Adrenal gland (tissue), 9 donors: ENCODE measurements at regions not wholly inside any gene's neighbourhood (a gene's known extent, or its start where the extent isn't known, plus 50 kb on each side); places are given as distances from the start of the nearest gene placed in this dataset.
A peak's percentile ranks its signal among the peaks of the same experiment; 100 is the strongest.

ENCODE experiments used
- DNase-seq, 7 donors: peaks; one replicate each; pipeline ENCODE4 v3.0.0-alpha.2; 2019 to 2020
- H3K27ac ChIP-seq, 5 donors: fragments of 200-600 bp; sonication (generic) in 4 of 5; 1 replicate in 3 of 5; 2 replicates in 2 of 5; pipeline versions ENCODE4 v1.5.1 to v1.8.0; 2016 to 2020; ENCODE audit warnings: mild to moderate bottlenecking in 1 of 5
- H3K27me3 ChIP-seq: fragments of 200-600 bp; 2 replicates; pipeline ENCODE4 v1.8.0; 2021
- H3K36me3 ChIP-seq, 2 donors: fragments of 200-600 bp; replicated peaks in 1 of 2; 1 replicate in 1 of 2; 2 replicates in 1 of 2; pipeline versions ENCODE4 v1.5.1 to v1.8.0; 2018 to 2022
- H3K4me1 ChIP-seq, 2 donors: fragments of 200-600 bp; replicated peaks in 1 of 2; 1 replicate in 1 of 2; 2 replicates in 1 of 2; pipeline versions ENCODE4 v1.5.1 to v1.8.0; 2018 to 2021
- H3K4me3 ChIP-seq, 4 donors: fragments of 200-600 bp; sonication (generic) in 3 of 4; one replicate each; pipeline ENCODE4 v1.5.1; 2016 to 2018
- H3K9me3 ChIP-seq, 3 donors: fragments of 200-600 bp; sonication (generic) in 1 of 3; replicated peaks in 1 of 3; 1 replicate in 2 of 3; 2 replicates in 1 of 3; pipeline versions ENCODE4 v1.5.1 to v1.8.0; 2016 to 2021
- POLR2A ChIP-seq, 2 donors: fragments of 450-650 bp; IDR thresholded peaks; one replicate each; pipeline ENCODE4 v1.6.1; 2017; ENCODE audit warnings: antibody characterized with exemption in 2 of 2, mild to moderate bottlenecking in 2 of 2, moderate library complexity in 1 of 2
- WGBS, 4 donors: extraction: QIAGEN DNeasy Blood & Tissue Kit in 2 of 4; methylation state at CpG; one replicate each; pipeline versions ENCODE4 v1.1.5 to v1.1.7; 2013 to 2017; 5-methylcytosine and 5-hydroxymethylcytosine counted together
- intact Hi-C, 2 donors: fragments of 100-400 bp; cut with DNase I; formaldehyde crosslinking; loops; one replicate each; pipeline versions ENCODE4 v1.14.1 to v1.15.0; 2022 to 2023
- TF ChIP-seq, protein P1 (sequence below), 6 experiments: fragments of 450-650 bp in 4 of 6; fragments of 200-600 bp in 2 of 6; sonication (generic) in 1 of 6; IDR thresholded peaks; 1 replicate in 5 of 6; 2 replicates in 1 of 6; pipeline versions ENCODE4 v1.5.1 to v1.8.0; 2016 to 2021; ENCODE audit warnings: antibody characterized with exemption in 6 of 6, mild to moderate bottlenecking in 2 of 6, moderate library complexity in 1 of 6
- donor health status: healthy with polysubstance abuse.
- donor health status: Bipolar disorder and iron deficiency.
- donor health status: DM: yes; HTN: yes; CAD: no.
- donor health status: DM: no; HTN: no; CAD: no.
- donor health status: DM: no; HTN: no; CAD: no.

DNA sequence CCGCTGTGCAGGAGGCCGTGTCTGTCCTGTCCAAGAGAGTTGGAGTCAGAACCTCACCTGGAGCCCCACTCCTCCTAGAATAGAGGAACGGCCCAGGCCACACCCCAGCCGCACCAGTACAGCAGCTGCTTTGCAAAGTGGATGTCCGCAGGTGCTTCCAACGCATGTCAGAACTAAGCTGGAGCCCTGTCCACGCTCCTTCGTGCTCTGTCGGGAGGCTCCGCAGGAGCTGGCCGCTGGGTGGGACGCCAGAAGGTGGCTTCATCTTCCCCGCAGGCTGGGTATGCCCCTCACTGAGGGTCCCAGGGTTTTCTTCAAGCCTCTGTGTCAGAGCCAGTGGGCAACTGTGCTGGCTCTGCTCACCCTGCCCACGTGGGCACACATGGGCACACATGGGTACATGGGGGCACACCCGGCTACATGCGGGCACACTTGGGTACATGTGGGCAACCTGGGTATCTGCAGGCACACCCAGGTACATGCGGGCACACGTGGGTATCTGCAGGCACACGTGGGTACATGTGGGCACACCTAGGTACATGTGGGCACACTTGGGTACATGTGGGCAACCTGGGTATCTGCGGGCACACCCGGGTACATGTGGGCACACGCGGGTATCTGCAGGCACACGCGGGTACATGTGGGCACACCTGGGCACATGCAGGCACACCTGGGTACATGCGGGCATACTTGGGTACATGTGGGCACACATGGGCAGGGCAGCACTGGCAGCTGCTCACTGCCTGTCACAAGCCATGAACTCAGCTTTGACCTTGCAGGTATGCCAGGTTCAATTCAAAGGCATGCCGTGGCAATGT, 67.1 kb upstream of the CTDP1 start:
- H3K4me1 ChIP-seq, result no peaks in the 10 kb centered on the region
- 76 to 98% (median 88%) methylated on average over 6 to 27 of the region's 27 CpGs for WGBS, 4 donors
- no peaks in the 10 kb centered on the region for H3K36me3 ChIP-seq
- no peak overlapping the region for H3K4me3 ChIP-seq
- H3K27me3 ChIP-seq, result peaks cover 6% of the 10 kb centered on the region
- peak in 1 of 7 donors; percentile 10 for DNase-seq
- TF ChIP-seq POLR2A (IDR thresholded peaks at IDR 0.05), result no peak
- H3K27ac ChIP-seq, result no peak overlapping the region
- intact Hi-C loops, result no loop called here
- no peaks in the 10 kb centered on the region for H3K9me3 ChIP-seq

DNA sequence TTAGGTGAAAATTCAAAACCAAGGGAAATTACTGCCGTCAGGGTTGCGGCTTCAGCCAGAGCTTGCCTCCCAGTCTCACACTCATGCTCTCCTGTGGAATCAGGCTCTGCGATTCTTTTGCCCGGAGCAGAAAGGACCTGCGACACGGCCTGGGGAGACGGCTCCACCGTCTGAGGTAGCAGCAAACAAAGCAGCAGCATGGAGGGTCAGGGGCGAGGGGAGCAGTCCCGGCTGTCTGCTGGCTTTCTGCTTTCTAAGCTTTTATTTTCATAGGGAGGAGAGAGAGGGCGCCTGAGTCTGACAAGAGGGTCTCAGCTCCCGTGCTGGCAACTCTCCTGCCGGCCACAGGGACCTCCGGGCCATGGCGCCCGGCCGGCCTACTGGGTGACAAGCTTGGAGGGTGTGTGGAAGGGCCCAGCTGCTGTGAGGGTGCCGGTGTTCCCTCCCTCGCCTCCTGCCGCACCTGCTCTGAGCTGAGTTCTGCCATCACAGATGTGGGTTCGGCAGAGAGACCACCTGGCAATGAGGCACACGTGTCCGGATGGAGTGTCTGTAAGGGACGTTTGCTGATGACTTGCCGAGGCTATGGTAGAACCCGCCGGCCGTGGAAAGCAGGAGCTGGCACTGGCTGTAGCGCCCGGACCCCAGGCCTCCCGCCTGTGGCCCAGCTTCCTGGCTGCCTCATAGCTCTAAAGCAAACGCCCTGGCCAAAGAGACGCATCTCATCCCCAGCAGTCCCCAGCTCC, 66.2 kb upstream of the CTDP1 start:
- Histone ChIP-seq H3K27me3 (peaks cover 5% of the 10 kb centered on the region), H3K4me3 (no peak overlapping the region), H3K9me3 (no peaks in the 10 kb centered on the region), H3K36me3 (no peaks in the 10 kb centered on the region), H3K27ac (no peak overlapping the region), H3K4me1 (no peaks in the 10 kb centered on the region)
- DNase-seq, result peak in 1 of 7 donors; percentile 8
- intact Hi-C loops, result no loop called here
- WGBS, 4 donors, result 70 to 84% (median 77%) methylated on average over 13 to 33 of the region's 33 CpGs
- TF ChIP-seq, protein P1, sequence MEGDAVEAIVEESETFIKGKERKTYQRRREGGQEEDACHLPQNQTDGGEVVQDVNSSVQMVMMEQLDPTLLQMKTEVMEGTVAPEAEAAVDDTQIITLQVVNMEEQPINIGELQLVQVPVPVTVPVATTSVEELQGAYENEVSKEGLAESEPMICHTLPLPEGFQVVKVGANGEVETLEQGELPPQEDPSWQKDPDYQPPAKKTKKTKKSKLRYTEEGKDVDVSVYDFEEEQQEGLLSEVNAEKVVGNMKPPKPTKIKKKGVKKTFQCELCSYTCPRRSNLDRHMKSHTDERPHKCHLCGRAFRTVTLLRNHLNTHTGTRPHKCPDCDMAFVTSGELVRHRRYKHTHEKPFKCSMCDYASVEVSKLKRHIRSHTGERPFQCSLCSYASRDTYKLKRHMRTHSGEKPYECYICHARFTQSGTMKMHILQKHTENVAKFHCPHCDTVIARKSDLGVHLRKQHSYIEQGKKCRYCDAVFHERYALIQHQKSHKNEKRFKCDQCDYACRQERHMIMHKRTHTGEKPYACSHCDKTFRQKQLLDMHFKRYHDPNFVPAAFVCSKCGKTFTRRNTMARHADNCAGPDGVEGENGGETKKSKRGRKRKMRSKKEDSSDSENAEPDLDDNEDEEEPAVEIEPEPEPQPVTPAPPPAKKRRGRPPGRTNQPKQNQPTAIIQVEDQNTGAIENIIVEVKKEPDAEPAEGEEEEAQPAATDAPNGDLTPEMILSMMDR (IDR thresholded peaks at IDR 0.05), result no peak
- TF ChIP-seq POLR2A (IDR thresholded peaks at IDR 0.05), result no peak

DNA sequence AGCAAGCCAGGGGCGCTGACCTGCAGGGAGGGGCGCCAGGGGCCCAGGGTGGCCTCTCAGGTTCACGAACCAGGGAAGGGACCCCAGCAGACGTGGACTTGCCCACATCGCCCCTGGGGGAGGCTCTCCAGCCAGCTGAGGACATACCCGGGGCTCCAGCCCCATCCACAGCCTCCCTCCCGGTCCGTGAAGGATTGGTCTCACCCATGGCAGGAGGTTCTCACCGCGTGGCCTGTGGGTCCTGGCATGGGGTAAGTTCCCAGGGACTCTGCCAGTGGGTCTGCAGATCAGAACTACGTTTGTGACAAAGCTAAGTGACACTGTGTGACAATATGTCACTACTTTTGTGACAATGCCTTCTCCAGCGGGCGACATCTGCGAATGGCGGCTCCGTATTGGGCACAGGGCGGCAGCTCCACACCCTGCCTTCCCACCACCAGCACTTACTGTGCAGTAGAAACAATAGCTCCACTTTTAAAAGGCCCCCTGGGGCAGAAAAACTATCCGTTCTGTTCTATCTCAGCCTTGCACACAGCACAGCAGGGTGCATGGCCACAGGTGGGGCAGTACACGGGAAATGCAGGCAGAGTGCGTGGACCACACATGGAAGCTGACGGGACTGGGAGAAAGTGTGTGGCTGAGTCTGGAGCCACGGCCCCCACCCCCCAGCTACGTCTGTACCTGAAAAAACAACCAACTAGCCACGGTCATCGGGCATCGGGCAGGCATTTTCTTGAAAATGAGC, 65.2 kb upstream of the CTDP1 start:
- H3K4me3 ChIP-seq, result no peak overlapping the region
- intact Hi-C loops, result no loop called here
- no peaks in the 10 kb centered on the region for H3K36me3 ChIP-seq
- H3K27me3 ChIP-seq, result peaks cover 5% of the 10 kb centered on the region
- no peaks in the 10 kb centered on the region for H3K4me1 ChIP-seq
- no peak overlapping the region for H3K27ac ChIP-seq
- DNase-seq, result peak in 1 of 7 donors; percentile 9
- WGBS, 4 donors, result 65 to 84% (median 81%) methylated on average over 18 to 26 of the region's 26 CpGs
- H3K9me3 ChIP-seq, result no peaks in the 10 kb centered on the region
- no peak for TF ChIP-seq POLR2A (IDR thresholded peaks at IDR 0.05)
- TF ChIP-seq, protein P1 (IDR thresholded peaks at IDR 0.05), result no peak

GRCh38 chr18:79615091-79615490, 64.5 kb upstream of the CTDP1 start:
- Histone ChIP-seq H3K36me3 (no peaks in the 10 kb centered on the region), H3K4me3 (no peak overlapping the region), H3K27ac (no peak overlapping the region), H3K27me3 (peaks cover 5% of the 10 kb centered on the region), H3K4me1 (no peaks in the 10 kb centered on the region), H3K9me3 (no peaks in the 10 kb centered on the region)
- TF ChIP-seq, protein P1 (IDR thresholded peaks at IDR 0.05), result no peak
- no peak for TF ChIP-seq POLR2A (IDR thresholded peaks at IDR 0.05)
- intact Hi-C loops, result no loop called here
- no peak for DNase-seq
- 83 to 88% (median 83%) methylated on average over 18 of the region's 18 CpGs for WGBS, 4 donors
